ENCODE measurements at regions not wholly inside any gene's neighbourhood (a gene's known extent, or its start where the extent isn't known, plus 50 kb on each side); places are given as distances from the start of the nearest gene placed in this dataset.

GRCh38 chr5:61649971-61650370 lies 317.9 kb downstream of the ZSWIM6 start:
- H3K27ac ChIP-seq (ENCODE audit: low read depth in 1 of 2, low read length in 2 of 2): no peak overlapping the region

More at GRCh38 chr5:61649971-61650370, 317.9 kb downstream of the ZSWIM6 start:
- 95% methylated on average over 5 of the region's 5 CpGs for WGBS
- no peak for DNase-seq (ENCODE audit: low spot score)
- Histone ChIP-seq H3K36me3 (ENCODE audit: control insufficient read depth in 4 of 4, insufficient read depth in 3 of 4, low read depth in 1 of 4, low read length in 3 of 4) (no peaks in the 10 kb centered on the region), H3K4me1 (ENCODE audit: control insufficient read depth in 4 of 4, insufficient read depth in 4 of 4, low read length in 3 of 4) (no peaks in the 10 kb centered on the region), H3K9me3 (ENCODE audit: control insufficient read depth in 4 of 4, low read length in 3 of 4) (no peaks in the 10 kb centered on the region), H3K4me3 (ENCODE audit: low read depth in 1 of 3, low read length in 3 of 3) (no peak overlapping the region), H3K9ac (ENCODE audit: low read depth in 1 of 2, low read length in 2 of 2) (no peak overlapping the region), H3K27me3 (ENCODE audit: control insufficient read depth in 4 of 4, insufficient read depth in 4 of 4, low read length in 3 of 4) (no peaks in the 10 kb centered on the region)
- no peak for TF ChIP-seq GABPA (IDR thresholded peaks at IDR 0.05 in 1 of 2, conservative IDR thresholded peaks at IDR 0.05 in 1 of 2)
- no peak for TF ChIP-seq RXRA (IDR thresholded peaks at IDR 0.05)
- TF ChIP-seq YY1 (IDR thresholded peaks at IDR 0.05): no peak
- TF ChIP-seq, protein P1, sequence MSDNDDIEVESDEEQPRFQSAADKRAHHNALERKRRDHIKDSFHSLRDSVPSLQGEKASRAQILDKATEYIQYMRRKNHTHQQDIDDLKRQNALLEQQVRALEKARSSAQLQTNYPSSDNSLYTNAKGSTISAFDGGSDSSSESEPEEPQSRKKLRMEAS (IDR thresholded peaks at IDR 0.05): no peak
- no peak for TF ChIP-seq HNF4A (conservative IDR thresholded peaks at IDR 0.05)
- no peak for TF ChIP-seq RAD21 (IDR thresholded peaks at IDR 0.05)
- no peak for TF ChIP-seq FOXA1 (IDR thresholded peaks at IDR 0.05)
- no peak for TF ChIP-seq JUND (IDR thresholded peaks at IDR 0.05)
- TF ChIP-seq EGR1 (IDR thresholded peaks at IDR 0.05; ENCODE audit: low read depth in 2 of 2): no peak
- TF ChIP-seq HNF4G (IDR thresholded peaks at IDR 0.05): no peak
- no peak for TF ChIP-seq REST (IDR thresholded peaks at IDR 0.05)
- TF ChIP-seq CTCF (IDR thresholded peaks at IDR 0.05; ENCODE audit: low read depth, low read length, missing input control): no peak
- no peak for TF ChIP-seq NR2F2 (IDR thresholded peaks at IDR 0.05)
- no peak for TF ChIP-seq ATF3 (IDR thresholded peaks at IDR 0.05)
- no peak for TF ChIP-seq SP1 (IDR thresholded peaks at IDR 0.05)
- TF ChIP-seq TAF1 (conservative IDR thresholded peaks at IDR 0.05): no peak
- TF ChIP-seq, protein P2, sequence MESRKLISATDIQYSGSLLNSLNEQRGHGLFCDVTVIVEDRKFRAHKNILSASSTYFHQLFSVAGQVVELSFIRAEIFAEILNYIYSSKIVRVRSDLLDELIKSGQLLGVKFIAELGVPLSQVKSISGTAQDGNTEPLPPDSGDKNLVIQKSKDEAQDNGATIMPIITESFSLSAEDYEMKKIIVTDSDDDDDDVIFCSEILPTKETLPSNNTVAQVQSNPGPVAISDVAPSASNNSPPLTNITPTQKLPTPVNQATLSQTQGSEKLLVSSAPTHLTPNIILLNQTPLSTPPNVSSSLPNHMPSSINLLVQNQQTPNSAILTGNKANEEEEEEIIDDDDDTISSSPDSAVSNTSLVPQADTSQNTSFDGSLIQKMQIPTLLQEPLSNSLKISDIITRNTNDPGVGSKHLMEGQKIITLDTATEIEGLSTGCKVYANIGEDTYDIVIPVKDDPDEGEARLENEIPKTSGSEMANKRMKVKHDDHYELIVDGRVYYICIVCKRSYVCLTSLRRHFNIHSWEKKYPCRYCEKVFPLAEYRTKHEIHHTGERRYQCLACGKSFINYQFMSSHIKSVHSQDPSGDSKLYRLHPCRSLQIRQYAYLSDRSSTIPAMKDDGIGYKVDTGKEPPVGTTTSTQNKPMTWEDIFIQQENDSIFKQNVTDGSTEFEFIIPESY (IDR thresholded peaks at IDR 0.05): no peak
- TF ChIP-seq FOXA2 (IDR thresholded peaks at IDR 0.05): no peak
